ENCODE measurements at regions not wholly inside any gene's neighbourhood (a gene's known extent, or its start where the extent isn't known, plus 50 kb on each side); places are given as distances from the start of the nearest gene placed in this dataset.

GRCh38 chr4:187209921-187210613 lies 486.4 kb upstream of the FAT1 start:
- ATAC-seq, result no peak

GRCh38 chr4:187212446-187213080 lies 488.9 kb upstream of the FAT1 start:
- no peaks in the 10 kb centered on the region for H3K36me3 ChIP-seq
- TF ChIP-seq CTCF (IDR thresholded peaks at IDR 0.05) (no peak), POLR2A (IDR thresholded peaks at IDR 0.05) (no peak)
- no peak overlapping the region for H3K4me3 ChIP-seq
- WGBS (ENCODE audit: insufficient coverage, low coverage, low lambda C conversion rate, missing lambda C conversion rate), result 61% methylated on average over 9 of the region's 9 CpGs
- H3K4me1 ChIP-seq, result no peaks in the 10 kb centered on the region
- ATAC-seq, result no peak
- H3K27ac ChIP-seq, result no peak overlapping the region
- intact Hi-C loops (cut with DNase I), result no loop called here
- no peaks in the 10 kb centered on the region for H3K9me3 ChIP-seq
- no peak for DNase-seq
- no peaks in the 10 kb centered on the region for H3K27me3 ChIP-seq

More at GRCh38 chr4:187209921-187210613, 486.4 kb upstream of the FAT1 start:
- Histone ChIP-seq H3K9me3 (no peaks in the 10 kb centered on the region), H3K36me3 (no peaks in the 10 kb centered on the region), H3K4me1 (no peaks in the 10 kb centered on the region), H3K27ac (no peak overlapping the region), H3K27me3 (no peaks in the 10 kb centered on the region), H3K4me3 (no peak overlapping the region)
- DNase-seq, result no peak
- TF ChIP-seq CTCF (IDR thresholded peaks at IDR 0.05) (no peak), POLR2A (IDR thresholded peaks at IDR 0.05) (no peak)
- intact Hi-C loops (cut with DNase I), result no loop called here
- 51% methylated on average over 7 of the region's 11 CpGs for WGBS (ENCODE audit: insufficient coverage, low coverage, low lambda C conversion rate, missing lambda C conversion rate)

- intact Hi-C loops (cut with DNase I), result no loop called here
- WGBS (ENCODE audit: insufficient coverage, low coverage, low lambda C conversion rate, missing lambda C conversion rate), result 78% methylated on average over 12 of the region's 17 CpGs
Measured at GRCh38 chr4:187215438-187215837, 491.8 kb upstream of the FAT1 start.

GRCh38 chr4:187218705-187219245 lies 495.1 kb upstream of the FAT1 start:
- ATAC-seq, result no peak
- WGBS (ENCODE audit: insufficient coverage, low coverage, low lambda C conversion rate, missing lambda C conversion rate), result 66% methylated on average over 18 of the region's 20 CpGs

More at GRCh38 chr4:187215438-187215837, 491.8 kb upstream of the FAT1 start:
- Histone ChIP-seq H3K9me3 (no peaks in the 10 kb centered on the region), H3K27ac (no peak overlapping the region), H3K27me3 (no peaks in the 10 kb centered on the region), H3K4me1 (no peaks in the 10 kb centered on the region), H3K4me3 (no peak overlapping the region), H3K36me3 (no peaks in the 10 kb centered on the region)
- TF ChIP-seq POLR2A (IDR thresholded peaks at IDR 0.05) (no peak), CTCF (IDR thresholded peaks at IDR 0.05) (no peak)
- no peak for DNase-seq
- no peak for ATAC-seq

GRCh38 chr4:187224560-187224959 lies 500.9 kb upstream of the FAT1 start:
- TF ChIP-seq POLR2A (IDR thresholded peaks at IDR 0.05), result no peak
- no peak for TF ChIP-seq CTCF (IDR thresholded peaks at IDR 0.05)
- DNase-seq (no peak), ATAC-seq (no peak)
- H3K9me3 ChIP-seq, result no peaks in the 10 kb centered on the region
- intact Hi-C loops (cut with DNase I), result no loop called here
- no peaks in the 10 kb centered on the region for H3K36me3 ChIP-seq
- 58% methylated on average over 5 of the region's 5 CpGs for WGBS (ENCODE audit: insufficient coverage, low coverage, low lambda C conversion rate, missing lambda C conversion rate)
- no peak overlapping the region for H3K4me3 ChIP-seq
- no peaks in the 10 kb centered on the region for H3K4me1 ChIP-seq
- H3K27me3 ChIP-seq, result no peaks in the 10 kb centered on the region
- H3K27ac ChIP-seq, result no peak overlapping the region

More at GRCh38 chr4:187218705-187219245, 495.1 kb upstream of the FAT1 start:
- no peak for DNase-seq
- no peak for TF ChIP-seq POLR2A (IDR thresholded peaks at IDR 0.05)
- Histone ChIP-seq H3K9me3 (no peaks in the 10 kb centered on the region), H3K27me3 (no peaks in the 10 kb centered on the region), H3K36me3 (no peaks in the 10 kb centered on the region), H3K27ac (no peak overlapping the region), H3K4me1 (no peaks in the 10 kb centered on the region), H3K4me3 (no peak overlapping the region)
- intact Hi-C loops (cut with DNase I), result no loop called here
